GM23338 (cell line): ENCODE measurements at regions not wholly inside any gene's neighbourhood (a gene's known extent, or its start where the extent isn't known, plus 50 kb on each side); places are given as distances from the start of the nearest gene placed in this dataset.

ENCODE experiments used
- ATAC-seq: fragments of 200-7000 bp; cut with Tn5 transposase; 3 replicates; pipeline ENCODE4 v1.9.1; 2020
- DNase-seq: peaks from one replicate; pipeline ENCODE4 v3.0.0-alpha.2; 2015; ENCODE audit warnings: low spot score
- H2AFZ ChIP-seq: fragments of 200-600 bp; sonication (generic); 2 replicates; pipeline ENCODE4 v1.8.0; 2016; ENCODE audit warnings: antibody characterized with exemption, mild to moderate bottlenecking, moderate library complexity
- H3F3A ChIP-seq: fragments of 200-600 bp; sonication (generic); replicated peaks from 2 replicates; pipeline ENCODE4 v1.8.0; 2017; ENCODE audit warnings: antibody characterized with exemption, mixed run types, low read depth
- H3K27ac ChIP-seq: fragments of 200-600 bp; sonication (generic); 2 replicates; pipeline ENCODE4 v1.6.1; 2016; ENCODE audit warnings: low read depth
- H3K27me3 ChIP-seq: fragments of 200-600 bp; sonication (generic); 2 replicates; pipeline ENCODE4 v1.8.0; 2016; ENCODE audit warnings: mild to moderate bottlenecking, mixed run types, moderate library complexity; ENCODE audit not compliant: insufficient read depth
- H3K36me3 ChIP-seq: fragments of 200-600 bp; sonication (generic); 2 replicates; pipeline ENCODE4 v1.8.0; 2016; ENCODE audit warnings: mild to moderate bottlenecking; ENCODE audit not compliant: insufficient read depth
- H3K4me1 ChIP-seq: fragments of 200-600 bp; sonication (generic); 2 replicates; pipeline ENCODE4 v1.8.0; 2016; ENCODE audit warnings: mild to moderate bottlenecking, moderate library complexity; ENCODE audit not compliant: insufficient read depth
- H3K4me2 ChIP-seq: fragments of 200-600 bp; sonication (generic); 2 replicates; pipeline ENCODE4 v1.7.1; 2017; ENCODE audit warnings: mixed run types
- H3K4me3 ChIP-seq: fragments of 200-600 bp; sonication (generic); 2 replicates; pipeline ENCODE4 v1.6.1; 2016; ENCODE audit warnings: mixed run types
- H3K79me2 ChIP-seq: fragments of 200-600 bp; sonication (generic); replicated peaks from 2 replicates; pipeline ENCODE4 v1.8.0; 2017; ENCODE audit warnings: mild to moderate bottlenecking; ENCODE audit not compliant: insufficient read depth
- H3K9me2 ChIP-seq: fragments of 200-600 bp; sonication (generic); 2 replicates; pipeline ENCODE4 v1.8.0; 2017; ENCODE audit not compliant: insufficient read depth
- H4K20me1 ChIP-seq: fragments of 200-600 bp; sonication (generic); replicated peaks from 2 replicates; pipeline ENCODE4 v1.8.0; 2017; ENCODE audit warnings: mild to moderate bottlenecking; ENCODE audit not compliant: insufficient read depth
- H3K27ac Mint-ChIP-seq: 2 replicates; pipeline ENCODE4 v1.8.0; 2020; ENCODE audit warnings: inconsistent platforms, mild to moderate bottlenecking, moderate library complexity, mixed read lengths
- H3K27me3 Mint-ChIP-seq: 3 replicates; pipeline ENCODE4 v1.8.0; 2022; ENCODE audit warnings: low read depth, mild to moderate bottlenecking, moderate library complexity, mixed read lengths, inconsistent platforms; ENCODE audit not compliant: insufficient read depth, poor library complexity
- H3K36me3 Mint-ChIP-seq: 3 replicates; pipeline ENCODE4 v1.8.0; 2021; ENCODE audit warnings: low read depth, mild to moderate bottlenecking, inconsistent platforms, moderate library complexity, mixed read lengths
- H3K4me1 Mint-ChIP-seq: 3 replicates; pipeline ENCODE4 v1.8.0; 2020; ENCODE audit warnings: mild to moderate bottlenecking, inconsistent platforms, mixed read lengths
- H3K4me3 Mint-ChIP-seq: 3 replicates; pipeline ENCODE4 v1.8.0; 2021; ENCODE audit warnings: moderate library complexity, mild to moderate bottlenecking, inconsistent platforms, mixed read lengths
- H3K9me3 Mint-ChIP-seq: 3 replicates; pipeline ENCODE4 v1.8.0; 2020; ENCODE audit warnings: moderate library complexity, mild to moderate bottlenecking, inconsistent platforms, mixed read lengths
- EZH2 ChIP-seq: fragments of 200-600 bp; sonication (generic); IDR thresholded peaks from one replicate; pipeline ENCODE4 v1.8.0; 2017; ENCODE audit warnings: antibody characterized with exemption, mild to moderate bottlenecking, low read depth; ENCODE audit not compliant: unreplicated experiment
- EZH2phosphoT487 ChIP-seq: fragments of 200-600 bp; sonication (generic); IDR thresholded peaks from one replicate; pipeline ENCODE4 v1.8.1; 2018; ENCODE audit warnings: antibody characterized with exemption; ENCODE audit not compliant: unreplicated experiment
- STAT1 ChIP-seq: IDR thresholded peaks from one replicate; pipeline ENCODE4 v1.6.1; 2016; ENCODE audit warnings: antibody characterized with exemption; ENCODE audit not compliant: unreplicated experiment
- ZNF114 ChIP-seq: fragments of 250-450 bp; sonication (Bioruptor Pico); IDR thresholded peaks from 2 replicates; pipeline ENCODE4 v1.5.0; 2020; ENCODE audit warnings: mild to moderate bottlenecking, moderate library complexity
- TF ChIP-seq, protein P1 (sequence below): IDR thresholded peaks from one replicate; pipeline ENCODE4 v1.6.1; 2018; ENCODE audit warnings: antibody characterized with exemption; ENCODE audit not compliant: unreplicated experiment
- TF ChIP-seq, protein P2 (sequence below), 2 experiments: fragments of 200-600 bp in 1 of 2; sonication (generic) in 1 of 2; conservative IDR thresholded peaks; 2 replicates each; pipeline versions ENCODE4 v1.5.1 to v1.6.1; 2016 to 2017; ENCODE audit warnings: antibody characterized with exemption in 2 of 2, low read depth in 2 of 2, mild to moderate bottlenecking in 2 of 2, moderate library complexity in 1 of 2
- TF ChIP-seq, protein P3 (sequence below): IDR thresholded peaks from 2 replicates; pipeline ENCODE4 v1.6.1; 2016; ENCODE audit warnings: antibody characterized with exemption

DNA sequence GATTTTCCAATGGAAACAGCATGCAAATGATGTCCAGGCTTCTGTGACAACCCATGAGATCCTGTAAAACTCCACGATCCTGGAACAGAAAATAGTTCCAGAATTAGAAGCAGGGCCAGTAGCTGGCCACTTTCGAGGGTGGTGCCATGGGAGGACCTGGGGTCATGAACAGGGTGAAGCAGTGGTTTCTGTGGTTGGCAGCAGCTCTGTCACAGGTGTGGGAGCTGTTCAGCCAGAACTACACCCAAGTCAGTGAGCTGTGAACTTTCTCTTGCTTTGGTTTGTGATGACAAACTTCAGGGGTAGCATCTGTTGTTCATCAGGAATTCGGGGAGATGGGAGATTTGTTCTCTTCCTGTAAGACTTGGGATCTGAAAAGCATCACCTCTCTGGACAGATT lies 314.4 kb upstream of the NT5C1B start (continued):
- TF ChIP-seq, protein P1, sequence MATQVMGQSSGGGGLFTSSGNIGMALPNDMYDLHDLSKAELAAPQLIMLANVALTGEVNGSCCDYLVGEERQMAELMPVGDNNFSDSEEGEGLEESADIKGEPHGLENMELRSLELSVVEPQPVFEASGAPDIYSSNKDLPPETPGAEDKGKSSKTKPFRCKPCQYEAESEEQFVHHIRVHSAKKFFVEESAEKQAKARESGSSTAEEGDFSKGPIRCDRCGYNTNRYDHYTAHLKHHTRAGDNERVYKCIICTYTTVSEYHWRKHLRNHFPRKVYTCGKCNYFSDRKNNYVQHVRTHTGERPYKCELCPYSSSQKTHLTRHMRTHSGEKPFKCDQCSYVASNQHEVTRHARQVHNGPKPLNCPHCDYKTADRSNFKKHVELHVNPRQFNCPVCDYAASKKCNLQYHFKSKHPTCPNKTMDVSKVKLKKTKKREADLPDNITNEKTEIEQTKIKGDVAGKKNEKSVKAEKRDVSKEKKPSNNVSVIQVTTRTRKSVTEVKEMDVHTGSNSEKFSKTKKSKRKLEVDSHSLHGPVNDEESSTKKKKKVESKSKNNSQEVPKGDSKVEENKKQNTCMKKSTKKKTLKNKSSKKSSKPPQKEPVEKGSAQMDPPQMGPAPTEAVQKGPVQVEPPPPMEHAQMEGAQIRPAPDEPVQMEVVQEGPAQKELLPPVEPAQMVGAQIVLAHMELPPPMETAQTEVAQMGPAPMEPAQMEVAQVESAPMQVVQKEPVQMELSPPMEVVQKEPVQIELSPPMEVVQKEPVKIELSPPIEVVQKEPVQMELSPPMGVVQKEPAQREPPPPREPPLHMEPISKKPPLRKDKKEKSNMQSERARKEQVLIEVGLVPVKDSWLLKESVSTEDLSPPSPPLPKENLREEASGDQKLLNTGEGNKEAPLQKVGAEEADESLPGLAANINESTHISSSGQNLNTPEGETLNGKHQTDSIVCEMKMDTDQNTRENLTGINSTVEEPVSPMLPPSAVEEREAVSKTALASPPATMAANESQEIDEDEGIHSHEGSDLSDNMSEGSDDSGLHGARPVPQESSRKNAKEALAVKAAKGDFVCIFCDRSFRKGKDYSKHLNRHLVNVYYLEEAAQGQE, result no peak
- TF ChIP-seq, protein P2, sequence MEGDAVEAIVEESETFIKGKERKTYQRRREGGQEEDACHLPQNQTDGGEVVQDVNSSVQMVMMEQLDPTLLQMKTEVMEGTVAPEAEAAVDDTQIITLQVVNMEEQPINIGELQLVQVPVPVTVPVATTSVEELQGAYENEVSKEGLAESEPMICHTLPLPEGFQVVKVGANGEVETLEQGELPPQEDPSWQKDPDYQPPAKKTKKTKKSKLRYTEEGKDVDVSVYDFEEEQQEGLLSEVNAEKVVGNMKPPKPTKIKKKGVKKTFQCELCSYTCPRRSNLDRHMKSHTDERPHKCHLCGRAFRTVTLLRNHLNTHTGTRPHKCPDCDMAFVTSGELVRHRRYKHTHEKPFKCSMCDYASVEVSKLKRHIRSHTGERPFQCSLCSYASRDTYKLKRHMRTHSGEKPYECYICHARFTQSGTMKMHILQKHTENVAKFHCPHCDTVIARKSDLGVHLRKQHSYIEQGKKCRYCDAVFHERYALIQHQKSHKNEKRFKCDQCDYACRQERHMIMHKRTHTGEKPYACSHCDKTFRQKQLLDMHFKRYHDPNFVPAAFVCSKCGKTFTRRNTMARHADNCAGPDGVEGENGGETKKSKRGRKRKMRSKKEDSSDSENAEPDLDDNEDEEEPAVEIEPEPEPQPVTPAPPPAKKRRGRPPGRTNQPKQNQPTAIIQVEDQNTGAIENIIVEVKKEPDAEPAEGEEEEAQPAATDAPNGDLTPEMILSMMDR (conservative IDR thresholded peaks at IDR 0.05; ENCODE audit: low read depth in 2 of 2), result no peak
- no peak for TF ChIP-seq ZNF114 (CRISPR knock-in tag)

DNA sequence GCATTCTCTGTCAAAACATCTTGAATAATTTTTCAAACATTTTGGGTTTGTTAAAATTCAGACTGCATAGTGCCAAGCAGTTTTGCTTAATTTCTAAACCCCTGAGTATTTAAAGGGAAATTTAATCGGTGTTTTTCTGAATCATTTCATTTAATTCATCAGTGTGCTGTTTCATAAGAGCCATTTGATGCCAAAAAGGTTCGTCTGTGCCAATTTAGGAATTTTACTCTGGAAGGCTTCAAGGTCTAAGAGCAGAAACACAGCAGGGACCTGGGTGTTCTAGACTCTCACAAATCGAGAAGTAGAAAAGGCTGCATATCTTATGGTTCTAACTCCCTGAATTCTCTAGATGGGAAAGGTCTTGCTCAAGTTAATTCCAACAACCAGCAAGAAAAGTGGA lies 311.9 kb upstream of the NT5C1B start:
- no peaks in the 10 kb centered on the region for H3K27me3 Mint-ChIP-seq
- Histone ChIP-seq H3K79me2 (no peaks in the 10 kb centered on the region), H3K27me3 (no peaks in the 10 kb centered on the region), H3K4me2 (no peak overlapping the region), H3K9me2 (no peaks in the 10 kb centered on the region), H3K4me3 (no peak overlapping the region), H2AFZ (no peak overlapping the region), H3K27ac (no peak overlapping the region), H4K20me1 (no peaks in the 10 kb centered on the region), H3F3A (no peaks in the 10 kb centered on the region), H3K36me3 (no peaks in the 10 kb centered on the region), H3K4me1 (no peaks in the 10 kb centered on the region)
- H3K27ac Mint-ChIP-seq, result no peak overlapping the region
- ATAC-seq (no peak), DNase-seq (no peak)
- TF ChIP-seq ZNF114 (CRISPR knock-in tag), result no peak
- no peak for TF ChIP-seq EZH2
- TF ChIP-seq, protein P3, sequence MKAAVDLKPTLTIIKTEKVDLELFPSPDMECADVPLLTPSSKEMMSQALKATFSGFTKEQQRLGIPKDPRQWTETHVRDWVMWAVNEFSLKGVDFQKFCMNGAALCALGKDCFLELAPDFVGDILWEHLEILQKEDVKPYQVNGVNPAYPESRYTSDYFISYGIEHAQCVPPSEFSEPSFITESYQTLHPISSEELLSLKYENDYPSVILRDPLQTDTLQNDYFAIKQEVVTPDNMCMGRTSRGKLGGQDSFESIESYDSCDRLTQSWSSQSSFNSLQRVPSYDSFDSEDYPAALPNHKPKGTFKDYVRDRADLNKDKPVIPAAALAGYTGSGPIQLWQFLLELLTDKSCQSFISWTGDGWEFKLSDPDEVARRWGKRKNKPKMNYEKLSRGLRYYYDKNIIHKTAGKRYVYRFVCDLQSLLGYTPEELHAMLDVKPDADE, result no peak
- TF ChIP-seq, protein P2 (conservative IDR thresholded peaks at IDR 0.05; ENCODE audit: low read depth in 2 of 2), result no peak
- TF ChIP-seq STAT1, result no peak
- TF ChIP-seq EZH2phosphoT487, result no peak
- H3K4me1 Mint-ChIP-seq, result no peaks in the 10 kb centered on the region
- no peaks in the 10 kb centered on the region for H3K36me3 Mint-ChIP-seq
- H3K4me3 Mint-ChIP-seq, result no peak overlapping the region
- H3K9me3 Mint-ChIP-seq, result no peaks in the 10 kb centered on the region
